Stimulated activated CD4-positive, alpha-beta T cell treated with anti-CD3 and anti-CD28 coated beads, Interleukin-4, amount 100 ng/mL, for 24 hours (primary cell): ENCODE measurements at regions not wholly inside any gene's neighbourhood (a gene's known extent, or its start where the extent isn't known, plus 50 kb on each side); places are given as distances from the start of the nearest gene placed in this dataset.

Experiments
- DNase-seq: peaks from one replicate; pipeline ENCODE4 v3.0.0-alpha.2; 2020

DNA sequence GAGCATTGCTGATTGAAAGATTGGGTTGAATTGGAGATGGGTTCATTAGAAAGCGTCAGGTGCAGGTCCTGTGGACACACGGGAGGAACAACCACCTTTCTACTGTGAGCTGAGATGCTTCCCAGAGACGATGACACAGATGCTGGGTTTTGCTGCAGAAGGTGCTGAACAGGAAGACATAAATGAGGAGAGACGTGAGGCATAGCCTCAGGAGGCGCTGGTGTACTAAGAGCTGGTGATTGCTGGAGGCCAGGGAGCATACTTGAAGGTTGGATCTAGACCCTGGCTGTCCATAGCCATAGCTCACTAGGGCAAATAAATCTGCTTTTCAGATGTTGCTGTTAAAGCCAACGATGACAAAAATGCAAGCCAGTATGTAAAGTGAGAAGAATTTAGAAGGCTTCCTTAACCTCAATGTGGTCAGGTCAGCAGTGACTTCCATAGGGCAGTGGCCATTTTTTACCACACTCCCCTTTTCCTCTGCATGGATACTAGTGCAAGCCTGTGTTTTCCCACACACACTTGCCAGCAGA lies 153.7 kb downstream of the SOX11 start:
- DNase-seq: no peak

DNA sequence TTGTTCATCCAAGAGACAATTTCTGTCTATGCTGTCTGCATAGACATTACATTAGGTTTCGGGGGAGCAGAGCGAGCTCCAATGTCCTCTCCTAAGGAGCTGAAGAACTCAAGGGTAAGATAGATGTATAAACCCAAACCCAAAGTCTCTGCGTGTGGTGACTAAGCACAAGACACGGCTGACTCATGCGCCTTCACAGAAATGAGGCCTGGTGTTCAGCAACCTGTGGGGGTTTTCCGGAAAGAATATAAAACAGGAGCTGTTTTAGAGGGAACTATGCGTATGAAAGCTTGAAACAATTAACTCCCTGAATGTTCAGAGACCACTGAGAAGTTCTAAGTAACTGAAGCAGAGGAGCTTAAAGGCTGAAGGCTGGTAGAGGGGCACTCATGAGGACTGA lies 154.7 kb downstream of the SOX11 start:
- DNase-seq: no peak

DNA sequence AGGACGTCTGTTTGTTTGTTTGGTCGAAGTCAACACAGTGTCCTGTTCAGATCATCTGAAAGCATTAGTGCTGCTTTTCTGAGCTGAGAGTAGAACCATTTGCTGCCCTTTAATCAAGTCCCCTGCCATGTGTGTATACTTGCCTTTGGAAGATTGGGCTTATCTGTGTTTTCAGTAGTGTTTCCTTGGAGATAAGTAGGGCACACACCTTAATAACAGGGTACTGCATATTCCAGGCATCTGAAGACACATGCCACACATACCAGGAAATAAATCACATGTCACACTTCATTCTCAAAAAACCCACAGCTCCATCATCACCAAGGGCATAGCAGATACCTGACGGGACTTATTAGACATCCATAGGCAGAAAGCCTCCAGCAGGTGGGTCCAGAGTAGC lies 157.4 kb downstream of the SOX11 start:
- DNase-seq: no peak

DNA sequence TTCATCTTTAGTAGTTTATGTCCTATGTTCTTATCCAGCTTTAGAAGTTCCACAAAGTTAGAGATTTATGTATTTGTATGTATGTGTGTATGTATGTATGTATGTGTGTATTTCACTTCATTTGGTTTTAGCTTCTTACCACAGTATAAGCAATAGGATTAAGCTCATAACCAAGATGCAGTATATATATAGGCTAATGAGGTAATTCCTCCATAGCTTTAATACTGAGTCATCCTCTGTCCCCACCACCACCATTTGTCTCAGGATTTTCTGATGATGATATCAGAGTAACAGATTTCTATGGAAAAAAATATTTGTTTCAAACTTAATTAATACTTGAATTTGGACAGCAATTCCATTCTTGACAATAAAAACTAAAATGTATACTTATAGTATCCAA lies 159.2 kb downstream of the SOX11 start:
- no peak for DNase-seq

DNA sequence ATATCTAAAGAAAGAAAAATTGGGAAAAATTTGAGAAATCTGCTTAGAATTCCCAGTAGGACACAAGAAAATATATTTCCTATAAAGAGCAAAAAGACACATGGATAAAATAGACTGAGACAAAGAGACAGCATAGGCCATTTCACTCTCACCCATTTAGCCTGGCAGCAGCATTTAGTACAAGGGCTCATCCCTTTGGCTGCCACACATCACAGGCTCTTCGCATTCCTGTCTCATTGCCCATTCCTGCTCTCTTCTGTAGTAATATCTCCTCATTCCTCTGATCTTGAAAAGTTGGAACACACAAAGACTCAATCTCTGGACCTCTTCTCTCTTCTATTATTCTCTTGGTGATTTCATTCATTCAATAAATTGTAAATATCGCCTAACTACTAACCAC lies 162.6 kb downstream of the SOX11 start:
- no peak for DNase-seq

DNA sequence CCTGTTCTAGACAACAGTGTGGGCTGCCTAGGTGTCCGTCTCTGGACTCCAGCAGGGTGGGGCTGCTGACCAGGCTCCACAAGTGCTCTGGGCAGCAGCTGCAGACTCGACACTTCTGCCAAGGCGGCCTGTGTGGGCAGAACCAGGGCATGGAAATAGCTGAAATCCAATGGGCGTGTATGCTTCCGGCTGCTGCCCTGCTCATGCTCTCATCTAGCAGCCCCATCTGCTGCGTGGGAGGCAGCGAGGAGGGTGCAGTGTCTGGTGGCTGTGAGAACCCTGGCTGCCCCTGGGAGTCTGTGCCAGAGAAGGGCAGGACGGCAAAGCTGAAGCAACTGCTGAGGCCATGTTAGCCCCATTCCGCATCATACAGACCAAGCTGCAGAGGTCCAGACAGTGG lies 174.9 kb downstream of the SOX11 start:
- no peak for DNase-seq

DNA sequence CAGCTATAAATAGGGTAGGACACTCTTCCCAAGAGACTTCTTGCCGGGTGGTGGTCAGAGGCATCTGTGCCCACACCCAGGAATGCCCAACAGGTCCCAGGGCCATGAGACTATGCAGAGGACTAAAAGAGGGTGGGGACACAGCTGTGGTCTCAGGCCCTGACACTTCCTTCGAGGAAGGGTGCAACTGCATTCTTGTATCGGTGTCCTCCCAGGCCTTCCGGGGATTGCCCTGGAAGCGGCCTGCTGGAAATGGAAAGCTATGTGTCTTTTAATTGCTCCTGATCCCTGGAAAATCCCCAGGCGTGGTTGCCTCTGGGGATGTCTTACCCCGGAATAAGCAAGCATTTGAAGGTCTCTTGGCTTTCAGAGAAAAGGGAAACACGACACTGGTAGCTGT lies 176.7 kb downstream of the SOX11 start:
- no peak for DNase-seq

DNA sequence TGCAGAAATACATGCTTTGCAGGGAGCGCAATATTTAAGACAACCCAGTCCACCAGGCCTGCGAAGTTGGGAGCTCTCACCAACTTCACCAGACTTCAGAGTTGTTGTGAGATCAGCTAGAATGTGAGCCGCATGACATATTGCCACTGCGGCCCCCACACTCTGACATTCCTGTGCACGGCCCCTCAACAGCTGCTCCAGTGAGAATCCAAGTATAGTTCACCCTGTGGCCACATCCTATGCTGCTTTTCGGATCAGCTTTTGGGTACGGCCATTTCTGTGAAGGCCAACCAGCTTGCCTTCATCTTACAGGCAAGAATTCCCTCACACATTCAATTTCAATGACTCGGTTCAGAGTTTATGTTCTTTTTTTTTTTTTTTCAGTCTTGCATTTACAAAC lies 177.8 kb downstream of the SOX11 start:
- no peak for DNase-seq

DNA sequence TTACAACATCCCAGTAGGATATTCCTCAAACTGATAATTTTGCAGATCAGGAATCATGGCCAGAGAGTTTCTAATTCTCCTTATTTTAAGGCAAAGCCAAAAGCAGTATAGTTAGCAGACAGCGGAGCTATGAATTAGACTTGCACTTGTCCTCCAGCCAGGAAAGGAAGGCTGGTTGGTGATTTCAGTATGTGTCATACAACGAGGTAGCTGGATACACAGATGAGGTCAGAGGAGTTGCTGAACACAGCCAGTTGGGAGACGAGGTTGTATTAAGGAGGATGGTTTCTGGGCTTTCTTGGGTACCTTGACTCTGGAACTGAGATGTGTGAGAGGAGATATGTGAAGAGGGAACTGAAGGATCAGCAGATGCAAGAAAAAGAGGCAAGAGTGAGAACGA lies 185.2 kb downstream of the SOX11 start:
- no peak for DNase-seq

DNA sequence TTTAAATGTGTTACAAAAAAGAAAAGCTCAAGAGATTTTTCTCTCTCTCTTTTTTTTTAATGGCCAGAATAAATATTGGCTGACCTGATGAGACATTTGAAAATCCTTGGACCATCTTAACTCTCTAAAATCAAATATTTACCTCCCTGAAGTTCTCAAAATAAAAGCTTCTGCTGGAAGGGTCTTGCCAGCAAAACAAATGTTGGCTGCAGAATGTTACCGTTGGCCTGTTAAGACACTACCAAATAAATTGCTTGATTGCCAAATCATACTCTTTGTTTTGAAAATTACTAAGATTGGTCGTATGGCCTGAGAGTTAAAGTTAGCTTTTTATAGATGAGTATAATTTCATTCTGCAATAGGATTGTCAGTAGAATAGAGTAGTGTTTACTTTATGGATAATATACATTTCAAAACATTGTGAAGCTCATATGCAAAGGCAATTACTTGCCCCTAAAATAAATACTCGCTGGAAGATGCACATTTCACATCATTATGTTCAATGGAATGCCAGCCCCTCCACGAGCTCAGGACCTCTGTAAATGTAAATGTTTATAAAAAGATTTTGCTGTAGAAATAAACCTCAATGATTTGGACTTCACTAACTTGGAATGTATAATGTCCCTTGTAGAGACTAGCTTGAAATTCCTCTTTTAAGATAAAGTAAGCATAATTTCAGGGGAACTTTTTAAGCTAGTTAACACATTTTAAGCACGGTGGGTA lies 193.4 kb downstream of the SOX11 start:
- DNase-seq: no peak

DNA sequence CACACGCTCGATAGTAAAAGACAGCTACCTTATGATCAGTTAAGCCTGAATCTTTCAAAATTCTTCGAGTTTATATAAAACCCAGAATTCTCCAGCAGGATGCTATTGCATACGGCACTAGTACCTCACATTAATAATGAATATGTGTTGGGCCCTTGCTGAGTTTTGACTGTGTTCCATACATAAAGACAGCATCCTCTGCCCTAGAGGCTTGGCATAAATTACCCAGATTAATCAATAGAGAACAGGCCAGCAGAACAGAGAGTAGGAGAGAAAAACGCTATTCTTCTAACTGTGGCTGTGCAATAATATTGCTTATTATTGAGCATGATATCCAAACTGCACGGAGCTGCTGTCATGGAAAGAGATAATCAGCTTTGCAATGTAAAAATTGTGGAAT lies 194.3 kb downstream of the SOX11 start:
- DNase-seq: no peak

DNA sequence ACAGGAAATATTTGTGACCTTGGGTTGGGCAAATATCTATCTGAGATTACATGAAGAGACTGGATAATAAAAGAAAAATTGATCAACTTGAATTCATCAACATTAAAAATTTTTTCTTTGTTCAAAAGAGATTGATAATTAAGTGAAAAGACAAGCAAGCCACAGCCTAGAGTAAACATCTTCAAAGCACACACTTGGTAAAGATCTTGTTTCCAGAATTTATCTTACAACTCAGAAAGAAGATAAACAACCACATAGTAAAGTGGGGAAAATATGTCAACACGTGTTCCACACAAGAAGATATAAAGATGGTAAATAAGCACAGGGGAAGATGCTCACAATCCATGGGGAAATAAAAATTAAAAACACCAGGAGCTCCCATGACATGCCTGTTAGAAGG lies 195.9 kb downstream of the SOX11 start:
- DNase-seq: no peak

DNA sequence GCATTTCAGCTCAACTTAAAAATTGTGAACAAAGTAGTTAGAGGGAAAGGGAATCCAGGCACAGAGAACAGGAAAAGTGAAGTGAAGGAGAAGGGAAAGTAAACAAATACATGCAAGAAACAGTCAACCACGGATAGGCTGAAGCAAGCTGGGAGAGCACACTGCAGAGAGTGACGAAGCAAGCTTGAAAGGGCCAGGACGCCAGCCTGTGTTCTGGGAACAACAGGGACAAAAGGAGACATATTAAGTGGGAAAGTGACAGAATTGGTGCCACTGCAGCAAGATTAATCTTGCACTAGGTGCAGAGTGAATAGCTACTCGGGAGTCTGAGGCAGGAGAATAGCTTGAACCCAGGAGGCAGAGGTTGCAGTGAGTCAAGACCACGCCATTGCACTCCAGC lies 197.3 kb downstream of the SOX11 start:
- DNase-seq: no peak

DNA sequence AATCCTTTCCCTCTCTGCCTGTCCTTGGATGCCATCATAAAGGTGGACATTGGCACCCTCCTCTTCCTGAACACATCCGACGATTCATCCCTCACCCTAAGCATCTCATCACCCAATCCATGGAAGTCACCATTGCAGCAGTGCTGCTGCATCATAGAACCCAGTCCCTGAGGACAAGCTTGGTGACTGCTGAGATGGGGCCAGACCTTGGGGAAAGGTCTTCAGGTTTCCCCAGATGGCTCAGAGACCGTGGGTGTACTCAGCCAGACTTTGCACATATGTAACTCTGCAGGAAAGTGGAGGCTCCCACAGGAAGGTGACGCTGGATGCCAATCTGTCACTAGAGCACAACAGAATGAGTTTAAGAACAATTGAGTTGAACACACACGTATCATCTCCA lies 202.2 kb downstream of the SOX11 start:
- DNase-seq: no peak

DNA sequence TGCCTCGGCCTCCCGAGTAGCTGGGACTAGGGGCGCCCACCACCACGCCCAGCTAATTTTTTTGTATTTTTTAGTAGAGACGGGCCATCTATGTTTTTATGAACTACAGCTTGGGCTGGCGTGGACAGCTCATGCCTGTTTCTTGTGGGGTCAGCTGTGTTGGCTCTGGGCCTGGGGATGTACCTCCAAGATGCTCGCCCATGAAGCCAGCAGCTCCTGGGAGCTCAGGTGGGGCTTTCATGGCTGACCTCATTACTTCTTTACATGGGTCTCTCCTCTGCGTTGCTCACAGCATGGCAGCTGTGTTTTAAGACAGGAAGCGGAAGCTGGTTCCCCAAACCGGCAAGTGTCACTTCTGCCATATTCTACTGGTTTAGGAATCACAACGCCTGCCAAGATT lies 203.1 kb downstream of the SOX11 start:
- DNase-seq: no peak

DNA sequence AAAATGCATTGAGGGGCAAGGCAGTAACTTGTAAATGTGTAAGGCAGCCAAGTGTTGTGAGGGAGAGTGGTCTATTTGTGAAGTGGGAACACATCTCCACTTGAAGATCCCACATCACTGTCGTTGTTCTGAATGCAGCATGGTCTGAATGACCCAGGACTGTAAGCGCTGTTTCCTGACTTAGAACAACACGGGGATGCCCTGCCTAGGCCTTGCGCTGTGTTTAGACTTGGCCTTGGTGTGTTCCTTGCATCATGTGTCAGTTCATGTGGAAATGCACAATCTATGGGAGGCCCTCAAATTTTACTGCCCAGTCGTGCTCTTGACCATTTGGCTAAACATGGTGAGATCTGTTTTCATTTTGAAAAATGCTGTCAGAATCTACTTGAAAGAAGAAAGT lies 205.1 kb downstream of the SOX11 start:
- DNase-seq: no peak

DNA sequence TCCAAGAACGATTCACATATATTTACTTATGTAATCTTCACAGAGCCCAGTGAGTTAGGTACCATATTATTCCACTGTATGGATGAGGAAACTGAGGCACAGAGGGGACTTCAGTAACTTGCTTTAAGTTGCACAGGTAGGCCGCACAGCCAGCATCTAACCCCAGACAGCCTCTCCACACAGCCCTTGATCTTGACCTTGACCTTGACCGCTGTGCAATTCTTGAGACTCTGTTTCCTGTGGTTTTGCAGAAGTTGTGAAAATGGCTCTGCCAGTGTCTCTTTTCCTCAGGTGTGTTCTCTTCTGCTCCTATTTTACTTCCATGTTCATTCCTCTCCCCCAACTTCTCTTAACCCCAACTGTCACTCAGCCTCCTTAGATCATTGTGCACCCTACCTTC lies 206.5 kb downstream of the SOX11 start:
- DNase-seq: no peak

DNA sequence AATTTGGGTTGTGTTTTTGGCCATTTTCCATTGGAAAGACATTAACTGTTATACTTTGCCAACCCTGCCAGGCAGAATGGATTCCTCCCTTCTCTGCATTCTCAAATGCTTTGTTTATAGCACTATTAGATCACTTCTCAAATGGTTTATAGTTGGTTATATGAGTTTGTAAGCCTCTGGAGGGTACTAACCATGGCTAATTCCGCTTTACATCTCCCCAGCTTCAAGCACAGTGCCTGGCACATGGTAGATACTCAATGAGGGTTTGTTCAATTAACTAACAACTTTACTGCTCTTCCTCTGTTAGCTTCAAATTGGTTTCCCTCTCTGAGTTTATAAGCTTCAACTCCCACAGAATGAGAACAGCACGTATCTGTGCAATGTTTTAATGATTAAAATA lies 213.5 kb downstream of the SOX11 start:
- no peak for DNase-seq

DNA sequence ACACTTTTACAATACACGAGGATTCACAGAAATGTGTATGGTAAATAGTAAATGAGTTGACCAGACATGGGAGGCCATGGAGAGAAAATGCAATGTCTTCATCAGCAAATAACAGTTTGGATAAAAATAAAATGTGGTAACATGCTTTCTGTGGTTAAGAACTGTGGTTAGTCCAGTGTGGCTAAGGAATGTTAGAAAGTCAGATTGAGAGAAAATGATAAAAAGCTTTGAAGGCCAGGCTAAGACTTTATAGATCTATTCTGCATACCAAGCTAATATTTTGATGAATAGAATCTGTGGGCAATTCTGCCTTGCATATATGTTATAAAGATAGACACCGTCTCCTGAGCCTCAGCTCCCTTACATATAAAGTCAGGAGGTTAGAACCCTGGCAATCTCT lies 215.9 kb downstream of the SOX11 start:
- DNase-seq: no peak

DNA sequence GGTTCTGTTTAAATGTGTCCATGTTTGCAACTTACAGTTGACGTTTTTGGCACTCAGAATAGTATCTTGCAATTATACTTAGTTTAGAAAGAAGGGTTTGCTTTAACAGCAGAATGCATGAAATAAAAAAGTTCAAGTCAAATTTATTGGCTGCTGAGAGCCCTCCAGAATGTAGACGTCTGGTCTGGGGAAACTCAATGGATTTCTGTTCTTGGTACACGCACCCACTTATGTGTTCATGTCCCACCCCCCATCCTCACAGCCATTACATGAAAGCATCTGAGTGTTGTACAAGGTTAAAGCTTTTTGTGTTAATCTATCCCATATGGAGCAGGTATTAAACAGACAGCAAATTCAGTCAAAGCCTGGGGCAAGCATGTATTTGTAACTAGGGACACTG lies 219.5 kb downstream of the SOX11 start:
- no peak for DNase-seq

DNA sequence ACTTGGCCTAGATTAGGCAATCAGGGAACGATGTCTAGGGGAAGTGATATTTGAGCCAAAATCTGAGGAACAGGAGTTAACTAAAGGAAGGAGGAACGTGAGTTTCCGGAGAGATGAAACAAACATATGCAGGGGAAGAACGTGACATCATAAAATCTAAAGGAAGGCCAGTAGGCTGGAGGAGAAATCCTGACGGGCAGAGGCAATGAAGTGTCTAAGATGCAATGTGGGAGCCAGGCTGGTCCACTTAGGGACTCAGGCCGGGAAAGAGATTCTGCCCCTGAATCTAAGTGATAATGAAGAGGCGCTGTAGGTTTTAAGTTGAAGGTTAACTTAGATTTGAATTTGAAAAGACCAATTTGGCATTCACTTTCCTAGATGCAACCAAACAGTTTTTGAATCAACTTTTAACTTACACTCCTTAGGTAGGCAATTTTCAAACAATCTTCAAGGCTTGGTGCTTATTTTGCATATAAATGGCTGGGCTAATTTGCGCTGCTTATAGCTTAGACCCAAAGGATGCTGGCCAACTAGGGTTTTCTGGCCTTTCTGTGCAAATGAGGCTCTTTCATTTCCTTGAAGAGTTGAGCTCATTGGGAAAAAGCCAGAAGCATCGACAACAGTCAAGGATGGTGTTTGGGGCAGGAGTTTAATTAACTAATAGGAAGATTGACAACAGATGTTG lies 221.7 kb downstream of the SOX11 start:
- DNase-seq: no peak

DNA sequence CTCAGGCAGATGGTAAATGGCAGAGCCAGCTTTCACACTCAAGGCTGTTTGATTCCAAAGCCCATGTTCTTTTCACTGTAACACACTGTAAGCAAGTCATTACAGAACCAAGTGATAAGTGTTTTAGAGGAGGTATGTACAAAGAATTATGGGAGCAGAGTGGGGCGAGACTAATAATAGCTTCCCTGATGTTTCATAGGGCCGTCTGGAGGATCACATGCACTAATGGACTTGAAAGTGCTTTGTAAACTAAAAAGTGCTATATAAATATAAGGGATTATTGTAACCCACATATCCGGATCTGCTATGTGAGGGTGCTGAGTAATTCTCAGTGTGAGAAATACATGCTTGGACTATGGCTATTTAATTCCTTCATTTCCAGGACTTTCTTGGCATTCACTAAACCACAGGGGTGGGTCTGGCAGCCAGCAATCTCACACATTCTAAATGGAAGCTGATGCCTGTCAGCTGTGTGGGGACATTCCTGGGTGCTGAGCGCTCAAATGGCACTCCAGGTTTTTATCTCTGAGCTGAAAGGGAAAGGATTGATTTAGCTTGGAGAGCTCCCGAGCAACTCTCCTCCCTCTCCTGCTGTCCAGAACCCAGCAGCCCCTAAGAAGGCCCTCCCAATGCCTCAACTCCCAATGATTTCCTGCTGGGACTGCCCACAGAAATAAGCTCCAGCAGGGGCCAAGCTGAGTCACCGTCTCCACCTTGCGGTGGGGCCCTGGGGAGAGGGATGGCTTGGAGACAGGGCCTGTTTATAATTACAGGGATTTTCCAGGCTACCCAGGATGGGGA lies 222.8 kb downstream of the SOX11 start:
- DNase-seq: no peak

DNA sequence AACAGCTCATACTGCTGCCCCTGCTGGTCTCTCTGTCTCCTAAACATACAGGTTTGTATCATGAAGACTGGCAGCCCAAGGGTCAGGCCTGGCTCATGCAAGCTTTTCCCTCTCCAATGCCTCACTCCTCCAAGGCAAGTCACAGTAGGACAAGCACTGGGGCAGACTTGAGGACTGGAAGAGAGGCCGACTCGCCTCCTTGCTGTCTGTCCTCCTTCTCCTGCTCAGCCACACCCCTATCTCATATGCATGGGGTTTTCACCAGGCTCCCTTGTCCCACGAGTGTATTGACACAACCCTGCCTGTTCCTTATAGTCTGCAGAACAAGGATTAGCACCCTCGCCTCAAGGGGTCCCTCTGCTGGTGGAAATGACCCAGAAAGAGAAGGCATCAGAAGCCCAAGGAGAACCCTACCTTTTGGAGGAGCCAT lies 223.7 kb downstream of the SOX11 start:
- no peak for DNase-seq

DNA sequence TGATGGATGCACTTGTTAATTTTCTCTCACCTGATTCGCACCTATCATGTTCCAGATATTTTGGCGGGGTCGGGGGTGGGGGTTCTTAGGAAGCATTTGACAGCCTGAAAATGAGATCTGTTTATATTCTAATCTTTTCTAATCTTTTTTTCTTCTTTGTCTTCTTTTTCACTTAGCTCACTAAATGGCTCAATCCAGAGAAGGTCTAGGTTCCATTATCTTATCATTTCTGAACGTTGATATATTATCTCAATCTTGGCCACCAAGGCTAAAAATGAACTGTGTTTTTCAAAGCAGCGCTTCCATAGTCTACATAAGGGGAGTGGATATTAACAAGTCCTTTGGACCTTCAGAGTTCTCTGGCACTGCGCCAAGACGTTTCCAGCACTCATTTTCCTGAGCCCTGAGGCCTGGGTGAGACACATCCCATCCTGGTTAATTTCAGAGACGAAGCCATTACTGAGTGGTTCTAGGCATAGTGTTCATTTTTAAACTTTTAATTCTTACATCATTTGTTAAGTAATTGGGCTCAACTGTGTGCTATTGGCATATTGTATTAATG lies 229.0 kb downstream of the SOX11 start:
- no peak for DNase-seq
